HG03175 (cell line): ENCODE measurements at regions not wholly inside any gene's neighbourhood (a gene's known extent, or its start where the extent isn't known, plus 50 kb on each side); places are given as distances from the start of the nearest gene placed in this dataset.
"Not testable (repeated sequence)": the region's sequence is repeated elsewhere in the genome, so short reads cannot be mapped to it uniquely, and the experiment has no call there.

Experiments
- ATAC-seq: cut with Tn5 transposase; IDR thresholded peaks from one replicate; pipeline ENCODE4 v1.9.1; 2021; ENCODE audit warnings: mild to moderate bottlenecking, moderate library complexity; ENCODE audit not compliant: unreplicated experiment

- ATAC-seq, result no peak
These were observed 152.6 kb downstream of the COPS8 start for GRCh38 chr2:237238249-237238648.

- no peak for ATAC-seq
These were observed 154.6 kb downstream of the COPS8 start for GRCh38 chr2:237240252-237240651.

DNA sequence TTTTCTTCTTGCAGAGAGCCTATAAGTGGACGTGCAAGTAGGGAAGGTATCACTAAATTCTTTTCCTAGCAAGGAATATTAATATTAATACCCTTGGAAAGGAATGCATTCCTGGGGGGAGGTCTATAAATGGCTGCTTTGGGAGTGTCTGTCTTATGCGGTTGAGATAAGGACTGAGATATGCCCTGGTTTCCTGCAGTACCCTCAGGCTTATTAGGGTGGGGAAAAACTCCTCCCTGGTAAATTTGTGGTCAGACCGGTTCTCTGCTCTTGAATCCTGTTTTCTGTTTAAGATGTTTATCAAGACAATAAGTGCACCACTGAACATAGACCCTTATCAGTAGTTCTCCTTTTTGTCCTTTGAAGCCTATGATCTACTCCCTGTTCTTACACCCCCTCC is 155.2 kb downstream of the COPS8 start:
- ATAC-seq, result not testable (repeated sequence)

DNA sequence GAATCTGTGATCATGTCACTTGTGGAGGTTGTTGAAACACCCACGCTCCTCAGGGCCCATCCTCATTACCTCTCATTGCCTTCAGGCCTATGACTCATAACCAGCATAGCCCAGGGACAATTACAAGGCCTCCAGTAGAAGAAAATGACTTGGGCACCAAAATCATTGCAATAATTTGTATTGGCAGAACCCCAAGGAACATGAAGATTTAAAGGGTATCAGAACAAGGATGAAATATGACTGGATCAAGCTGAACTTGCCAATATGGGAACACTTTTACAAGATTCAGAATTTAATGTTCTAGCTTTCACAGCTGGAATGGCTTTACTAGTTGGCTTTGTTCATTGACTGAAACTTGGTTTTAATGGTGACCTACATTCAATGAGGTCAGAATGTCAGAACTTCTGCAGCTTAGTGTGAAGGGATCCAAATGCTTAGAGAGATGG is 156.4 kb downstream of the COPS8 start:
- no peak for ATAC-seq

GRCh38 chr2:237243487-237243886 is 157.8 kb downstream of the COPS8 start:
- no peak for ATAC-seq

GRCh38 chr2:237244178-237244577 is 158.5 kb downstream of the COPS8 start:
- no peak for ATAC-seq

DNA sequence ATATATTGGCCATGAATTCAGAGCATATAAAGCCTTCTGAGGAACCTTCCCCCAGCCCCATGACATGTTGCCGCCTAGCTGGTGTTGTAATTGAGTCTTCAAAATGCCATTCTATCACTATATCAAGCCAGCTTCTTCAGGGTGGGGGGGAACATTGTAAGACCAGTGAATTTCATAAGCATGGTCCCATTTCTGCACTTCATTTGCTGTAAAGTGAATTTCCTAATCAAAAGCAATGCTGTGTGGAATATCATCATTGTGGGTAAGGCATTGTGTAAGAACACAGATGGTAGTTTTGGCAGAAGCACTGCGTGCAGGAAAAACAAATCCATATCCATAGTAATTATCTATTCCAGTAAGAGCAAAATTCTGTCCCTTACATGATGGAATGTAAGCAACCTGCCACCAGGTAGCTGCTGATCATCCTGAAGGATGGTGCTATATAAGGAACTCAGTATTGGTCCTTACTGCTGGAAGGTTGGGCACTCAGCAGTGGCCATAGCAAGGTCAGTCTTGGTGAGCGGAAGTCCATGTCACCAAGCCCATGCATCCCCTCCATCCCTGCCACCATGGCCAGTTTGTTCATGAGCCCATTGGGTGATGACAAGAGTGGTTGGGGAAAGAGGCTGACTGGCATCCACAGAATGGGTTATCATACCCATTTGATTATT is 159.4 kb downstream of the COPS8 start:
- no peak for ATAC-seq

DNA sequence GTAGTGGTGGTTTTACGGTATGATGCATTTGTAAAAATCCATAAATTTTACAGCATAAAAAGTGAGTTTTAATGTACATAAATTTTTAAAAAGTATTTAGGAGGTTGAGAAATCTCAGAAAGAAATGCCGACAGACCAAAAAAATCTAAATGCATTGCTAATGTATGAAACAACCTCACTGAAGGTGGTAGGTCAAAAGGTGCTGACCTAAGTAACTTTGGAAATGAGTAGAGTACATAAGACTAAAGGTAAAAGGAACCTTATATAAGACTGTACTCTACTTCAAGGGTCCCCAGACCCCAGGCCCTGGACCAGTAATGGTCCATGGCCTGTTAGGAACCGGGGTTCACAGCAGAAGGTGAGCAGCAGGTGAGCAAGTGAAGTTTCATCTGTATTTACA is 163.4 kb downstream of the COL6A3 start:
- no peak for ATAC-seq

DNA sequence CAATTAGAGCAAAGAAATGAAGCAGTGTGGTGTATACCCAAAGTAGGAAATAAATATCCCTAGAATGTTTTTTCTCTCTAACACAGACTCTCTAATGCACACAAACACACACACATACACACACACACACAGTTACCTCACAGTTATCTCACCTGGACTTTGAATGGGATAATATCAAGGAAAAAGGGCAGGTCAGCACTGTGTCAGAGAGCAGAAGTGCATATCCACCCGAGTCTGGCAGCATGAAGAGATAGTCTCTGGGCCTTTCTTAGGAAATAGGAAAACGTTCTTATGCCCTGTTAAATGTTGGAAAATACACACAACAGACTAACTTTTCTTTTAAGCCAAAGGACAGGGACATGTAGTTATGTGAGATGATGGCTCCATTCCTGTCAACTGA is 162.0 kb downstream of the COL6A3 start:
- ATAC-seq, result no peak

GRCh38 chr2:237253046-237253702 is 160.8 kb downstream of the COL6A3 start:
- ATAC-seq, result no peak

DNA sequence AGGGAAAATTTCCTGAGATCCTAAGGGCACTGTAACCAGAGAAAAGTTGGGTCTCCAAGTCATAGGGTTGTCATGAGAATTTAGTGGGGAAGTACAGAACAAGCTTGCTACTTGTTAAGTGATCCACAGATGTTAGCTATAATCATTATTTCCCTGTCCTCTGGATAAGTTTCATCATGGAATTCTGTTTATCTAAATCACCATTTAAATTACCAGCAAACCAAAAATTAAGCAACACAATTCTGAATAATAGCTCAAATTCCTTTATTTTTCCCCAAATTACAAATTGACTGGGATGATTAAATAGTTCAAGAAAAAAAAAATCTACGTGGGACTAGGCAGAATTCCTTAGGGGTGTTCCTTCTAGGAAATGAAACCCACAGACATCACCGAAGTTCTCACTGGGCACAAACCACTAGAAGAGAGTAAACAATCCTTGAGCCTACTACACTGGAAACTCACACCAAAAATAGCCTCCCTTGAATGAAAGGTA is 159.5 kb downstream of the COL6A3 start:
- ATAC-seq, result no peak

GRCh38 chr2:237254911-237255578 is 158.9 kb downstream of the COL6A3 start:
- no peak for ATAC-seq

DNA sequence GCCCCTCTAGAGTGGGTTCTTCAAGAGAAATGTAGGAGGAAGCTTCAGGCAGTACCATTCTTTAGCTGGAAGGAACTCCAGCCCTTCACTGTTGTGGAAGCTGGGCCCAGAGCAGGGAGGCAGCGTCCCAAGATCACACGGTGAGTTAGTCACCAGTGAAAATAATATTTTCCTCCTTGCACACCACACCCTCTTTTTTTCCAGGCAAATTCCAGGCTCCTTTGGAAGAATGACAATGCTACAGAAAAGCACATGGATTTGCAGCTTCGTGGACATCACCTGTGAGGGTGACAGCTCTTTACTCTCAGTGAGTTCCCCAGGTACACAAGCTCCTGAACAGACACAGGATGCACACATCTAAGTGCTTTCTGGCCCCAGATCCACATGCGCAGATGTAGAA is 157.1 kb downstream of the COL6A3 start:
- no peak for ATAC-seq

- ATAC-seq, result no peak
These were observed 156.5 kb downstream of the COL6A3 start for GRCh38 chr2:237257471-237257951.

DNA sequence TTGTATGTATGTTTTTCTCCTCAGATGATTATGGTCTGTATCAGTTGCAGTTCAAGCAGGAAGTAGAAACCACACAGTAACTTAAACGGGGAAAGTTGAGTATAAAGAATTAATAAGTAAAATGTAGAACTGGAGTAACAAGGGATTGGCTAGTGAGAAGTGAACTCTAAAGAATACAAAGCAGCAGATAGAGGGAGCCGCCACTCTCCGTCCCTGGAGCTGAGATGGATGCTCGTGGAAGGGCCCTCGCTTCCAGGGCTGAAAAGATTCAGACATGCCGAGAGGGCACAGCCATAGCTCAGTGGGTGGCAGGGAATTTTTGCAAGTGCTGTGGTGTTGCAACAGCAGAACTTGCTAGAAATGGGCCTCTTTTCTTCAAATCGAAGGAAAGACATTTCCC is 155.8 kb downstream of the COL6A3 start:
- no peak for ATAC-seq

DNA sequence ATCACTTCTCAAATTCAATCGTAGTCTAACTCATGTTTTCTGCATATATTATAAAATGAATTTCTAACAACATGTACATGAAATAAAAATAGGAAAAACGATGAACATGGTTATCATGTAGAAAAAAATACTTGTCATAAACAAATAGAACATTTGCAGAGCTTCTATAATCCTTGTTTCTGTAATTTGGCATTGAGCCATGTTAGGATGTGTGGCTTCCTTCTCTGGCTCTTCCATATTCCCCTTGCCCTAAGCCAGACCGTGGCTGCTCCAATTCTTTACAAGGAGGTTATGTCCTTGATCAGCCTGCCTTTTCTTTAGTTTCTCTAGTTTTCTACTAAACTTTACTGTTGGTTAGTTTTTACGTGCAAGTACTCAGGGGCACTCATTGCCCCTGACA is 155.3 kb downstream of the COL6A3 start:
- ATAC-seq, result no peak

GRCh38 chr2:237259201-237259600 is 154.8 kb downstream of the COL6A3 start:
- no peak for ATAC-seq

GRCh38 chr2:237260039-237260620 is 153.8 kb downstream of the COL6A3 start:
- no peak for ATAC-seq

GRCh38 chr2:237260686-237261085 is 153.3 kb downstream of the COL6A3 start:
- no peak for ATAC-seq

DNA sequence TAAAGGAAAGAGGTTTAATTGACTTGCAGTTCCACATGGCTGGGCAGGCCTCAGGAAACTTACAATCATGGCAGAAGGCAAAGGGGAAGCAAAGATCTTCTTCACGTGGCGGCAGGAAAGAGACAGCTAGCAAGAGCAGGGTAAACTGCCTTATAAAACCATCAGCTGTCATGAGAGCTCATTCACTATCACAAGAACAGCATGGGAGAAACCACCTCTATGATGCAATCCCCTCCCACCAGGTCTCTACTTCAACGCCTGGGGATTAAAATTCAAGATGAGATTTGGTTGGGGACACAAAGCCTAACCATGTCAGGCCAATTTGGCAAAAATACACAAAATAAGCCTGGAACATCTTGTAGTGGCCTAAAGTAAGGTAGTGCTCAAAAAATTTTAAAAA is 152.6 kb downstream of the COL6A3 start:
- no peak for ATAC-seq
